NCI-H524 treated with DMSO at 0.1 percent for 48 hours (cell line): ENCODE measurements at regions not wholly inside any gene's neighbourhood (a gene's known extent, or its start where the extent isn't known, plus 50 kb on each side); places are given as distances from the start of the nearest gene placed in this dataset.

Source experiments
- DNase-seq: peaks from one replicate; lab custom pipeline; 2025; lab: John Stamatoyannopoulos, UW

DNA sequence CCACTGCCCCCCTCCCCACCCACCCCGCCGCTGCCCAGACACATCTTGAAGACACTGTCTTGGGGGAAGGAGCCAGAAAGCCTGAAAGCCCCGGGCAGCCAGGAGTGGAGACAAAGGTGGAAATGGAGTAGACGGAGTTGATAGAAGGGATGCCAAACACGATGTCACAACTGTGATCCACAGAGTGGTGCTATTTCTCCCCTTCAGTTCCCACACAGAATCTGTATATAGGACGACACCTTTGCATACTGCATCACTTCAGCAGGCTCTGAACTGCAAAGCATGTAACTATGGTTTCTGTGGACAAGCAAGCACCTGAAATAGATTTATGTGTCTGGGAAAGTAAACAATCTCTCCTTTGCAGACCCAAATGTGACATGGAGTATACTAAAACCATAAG lies 56.4 kb upstream of the F13A1 start:
- DNase-seq = no peak

DNA sequence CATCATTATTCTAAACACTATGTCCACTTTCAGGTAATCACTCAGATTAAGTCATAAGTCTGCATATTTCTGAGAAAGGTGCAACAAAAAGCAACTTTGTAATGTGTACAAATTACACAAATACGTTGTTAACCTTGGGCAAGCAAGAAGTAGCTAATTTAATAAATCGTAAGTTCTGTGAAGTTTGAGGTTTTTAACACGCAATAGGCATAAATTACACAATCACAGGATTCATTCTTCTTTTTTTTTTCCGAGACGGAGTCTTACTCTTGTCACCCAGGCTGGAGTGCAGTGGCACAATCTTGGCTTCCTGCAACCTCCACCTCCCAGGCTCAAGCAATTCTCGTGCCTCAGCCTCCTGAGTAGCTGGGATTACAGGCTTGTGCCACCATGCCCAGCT lies 57.2 kb upstream of the F13A1 start:
- DNase-seq = no peak

DNA sequence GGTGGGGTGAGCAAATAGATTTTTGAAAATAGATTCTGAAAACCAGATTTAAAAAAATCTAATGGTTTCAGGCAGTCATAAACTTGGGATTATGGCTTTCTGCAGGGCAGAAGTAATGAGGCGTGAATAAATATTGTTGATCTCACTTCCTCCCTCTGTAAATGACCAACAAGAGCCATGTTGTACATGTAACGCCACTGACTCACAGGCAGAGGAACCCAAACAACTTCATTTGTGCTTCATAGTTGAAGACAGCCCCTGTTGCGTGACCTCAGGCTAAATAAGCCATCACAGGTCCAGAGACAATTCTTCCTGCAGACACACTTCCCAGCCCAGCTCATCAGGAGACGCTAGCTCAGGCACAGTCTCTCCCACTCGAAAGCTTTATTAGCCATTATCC lies 59.1 kb upstream of the F13A1 start:
- DNase-seq = no peak

DNA sequence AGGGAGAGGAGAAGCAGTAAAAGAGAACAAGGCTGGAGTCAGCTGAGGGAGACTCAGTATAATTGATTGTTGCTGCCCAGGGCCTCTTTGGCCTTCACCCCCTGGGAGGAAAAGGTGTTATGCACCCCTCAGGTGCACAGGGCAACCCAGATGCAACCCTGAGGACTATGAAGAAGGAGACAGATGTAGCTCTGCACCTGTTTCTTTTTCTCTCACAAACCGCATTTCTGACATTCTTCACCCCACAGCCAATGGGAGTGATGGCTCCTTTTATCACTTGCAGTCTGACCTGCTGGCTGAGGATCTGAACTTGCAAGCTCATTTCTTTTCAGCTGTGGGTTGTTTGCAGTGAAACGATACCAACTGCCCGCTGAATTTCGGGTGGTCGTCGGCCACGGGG lies 64.1 kb upstream of the F13A1 start:
- no peak for DNase-seq

DNA sequence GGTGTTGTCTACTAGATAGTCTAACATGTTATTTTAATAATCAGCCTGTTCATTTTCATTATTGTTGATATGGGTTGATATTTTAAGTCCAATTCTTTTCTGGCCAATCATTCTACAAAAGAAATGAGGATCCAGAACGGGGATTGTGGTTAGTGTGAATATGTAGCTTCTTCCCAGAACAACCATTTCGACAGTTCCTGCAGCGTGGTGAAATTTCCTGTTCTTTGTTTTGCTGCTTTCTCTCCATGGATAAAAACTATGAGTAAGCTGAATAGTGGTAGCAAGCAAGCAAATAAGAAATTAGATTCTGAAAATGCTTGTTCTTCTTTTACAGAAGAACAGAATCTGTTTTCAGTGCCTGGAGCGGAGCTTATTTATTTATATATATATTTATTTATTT lies 65.5 kb upstream of the F13A1 start:
- DNase-seq = no peak

DNA sequence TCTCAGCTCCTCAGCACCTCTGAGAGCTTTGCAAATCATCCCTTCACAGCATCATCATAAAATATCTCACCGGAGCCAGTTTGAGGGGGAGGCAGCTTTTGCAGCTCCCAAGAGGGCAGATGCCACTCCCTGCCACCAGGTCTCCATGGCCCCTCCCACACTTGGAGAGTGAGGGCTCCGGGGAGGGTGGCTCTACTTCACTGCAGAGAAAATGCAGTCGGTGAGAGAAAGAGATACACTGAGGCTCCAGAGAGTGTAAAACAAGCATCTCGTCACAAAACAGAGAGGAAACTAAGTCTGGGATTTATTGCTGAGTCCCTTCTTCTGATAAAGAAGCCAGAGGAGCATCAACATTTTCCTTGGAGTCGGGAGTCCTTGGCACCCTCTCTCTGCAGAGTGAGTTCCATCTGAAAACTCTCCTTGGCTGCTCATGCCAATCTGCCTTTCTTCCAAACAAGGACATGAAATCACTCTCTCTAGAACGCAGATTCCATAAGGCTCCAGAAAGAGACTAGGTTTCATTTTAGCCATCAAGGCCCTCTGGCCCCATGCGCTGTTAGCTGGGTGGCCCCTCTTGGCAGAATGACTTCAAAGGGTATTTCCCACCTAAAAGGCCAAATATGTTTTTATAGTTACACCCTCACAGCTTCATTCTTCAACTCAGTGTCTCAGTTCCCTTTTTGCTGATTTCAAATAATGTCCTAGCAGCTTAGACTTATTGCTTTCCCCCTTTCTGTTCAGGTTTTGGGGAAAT lies 70.6 kb upstream of the F13A1 start:
- no peak for DNase-seq

DNA sequence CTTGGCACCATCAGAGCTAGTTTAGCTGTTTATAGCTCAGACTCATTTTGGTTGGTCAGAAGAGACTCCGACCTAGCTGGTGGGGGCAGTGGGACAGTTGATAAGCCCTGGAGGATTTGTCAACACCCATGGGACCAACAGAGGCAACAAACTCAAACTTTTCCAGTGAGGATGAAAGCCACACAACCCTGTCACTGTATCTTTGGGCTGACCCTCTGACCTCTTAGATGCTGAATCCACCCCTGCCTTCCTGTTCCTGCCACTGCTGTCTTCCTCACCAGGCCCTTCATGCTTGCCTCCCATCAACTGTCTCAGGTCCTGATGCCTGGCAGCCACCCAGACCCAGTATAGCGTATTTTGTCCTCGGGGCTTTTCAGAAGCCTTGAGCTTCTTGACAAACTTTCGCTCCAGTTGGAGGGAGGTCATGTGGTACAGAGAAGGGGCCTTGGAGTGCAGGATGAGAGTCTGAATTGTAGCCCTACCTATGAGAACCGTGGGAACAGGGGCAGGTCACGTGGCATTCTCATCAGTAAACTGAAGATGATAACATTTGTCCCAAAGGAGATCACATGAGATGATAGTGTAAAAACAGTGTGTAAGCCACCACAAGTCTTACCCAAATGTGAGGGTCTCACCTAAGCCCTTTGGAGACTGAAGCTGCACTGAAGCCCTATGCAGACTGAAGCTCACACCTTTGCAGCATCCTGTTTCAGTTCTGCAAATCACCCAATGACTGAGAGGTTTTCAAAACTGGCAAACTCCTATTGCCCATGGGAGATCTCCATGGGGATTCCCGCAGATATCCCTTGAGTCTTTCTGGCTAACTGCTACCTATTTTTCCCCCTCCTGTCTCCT lies 72.0 kb upstream of the F13A1 start:
- no peak for DNase-seq

DNA sequence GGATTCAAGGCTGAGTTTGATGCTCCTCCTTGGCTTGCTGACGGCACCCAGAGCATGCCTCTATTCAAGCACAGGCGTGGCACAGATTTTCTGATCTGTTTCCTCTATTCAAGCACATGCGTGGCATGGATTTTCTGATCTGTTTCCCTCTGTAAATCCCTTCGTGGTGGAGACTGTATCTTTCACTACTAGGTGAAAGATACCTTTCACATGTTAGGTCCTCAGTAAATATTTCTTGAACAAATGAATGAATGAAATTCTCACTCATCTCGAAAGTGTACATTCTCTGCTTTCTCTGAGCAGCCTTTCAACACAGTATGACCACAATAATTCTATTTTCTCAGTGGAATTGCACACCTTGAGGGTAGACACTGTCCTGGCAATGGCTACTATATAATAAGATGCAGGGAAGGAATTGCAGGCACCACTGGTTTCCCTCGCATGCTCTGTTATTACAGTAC lies 72.6 kb upstream of the F13A1 start:
- no peak for DNase-seq

DNA sequence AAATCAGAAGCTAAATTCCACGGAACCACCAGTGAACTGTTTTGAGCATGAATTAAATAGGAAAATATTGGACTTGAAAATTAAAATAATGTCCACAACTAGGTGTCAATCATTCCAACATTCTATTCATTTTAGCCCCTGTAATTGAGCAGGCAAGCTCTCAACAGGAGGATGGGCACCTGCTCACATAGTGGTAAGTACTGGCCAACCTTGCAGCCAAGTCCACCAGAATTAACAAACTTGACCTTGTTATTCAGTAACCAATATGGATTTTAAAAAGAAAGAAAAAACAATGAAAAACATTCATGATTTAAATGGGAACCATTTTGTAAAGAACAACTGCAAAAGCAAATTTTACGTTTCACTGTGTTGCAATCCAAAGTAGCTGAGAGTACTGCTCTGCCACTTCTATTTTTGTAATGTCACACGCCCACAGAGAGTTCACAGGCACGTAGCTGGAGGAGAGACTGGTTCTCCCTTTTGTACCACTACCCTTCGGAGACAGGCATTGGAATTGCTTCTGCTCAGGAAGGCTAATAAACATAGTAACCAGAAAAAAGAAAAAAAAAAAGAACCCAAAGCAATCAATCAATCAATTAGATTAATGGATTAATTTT lies 75.2 kb upstream of the F13A1 start:
- no peak for DNase-seq

DNA sequence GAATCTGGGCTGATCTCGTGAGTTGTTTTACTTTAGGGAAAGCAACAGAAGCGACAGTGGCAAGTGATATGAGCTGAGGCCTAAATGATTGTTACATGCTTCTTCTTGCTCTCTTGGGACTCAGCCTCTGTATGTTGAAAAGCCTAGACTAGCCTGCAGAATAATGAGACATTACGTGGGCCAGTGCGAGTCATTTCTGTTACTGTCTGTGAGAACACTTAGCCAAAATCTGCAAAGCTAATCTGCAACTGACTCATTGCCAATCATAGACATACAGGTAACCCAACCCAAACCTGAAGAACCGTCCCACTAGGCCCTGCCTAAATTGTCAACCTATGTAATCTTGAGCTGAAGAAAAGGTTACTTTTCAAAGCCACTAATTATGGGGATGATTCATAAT lies 77.4 kb upstream of the F13A1 start:
- DNase-seq = no peak

DNA sequence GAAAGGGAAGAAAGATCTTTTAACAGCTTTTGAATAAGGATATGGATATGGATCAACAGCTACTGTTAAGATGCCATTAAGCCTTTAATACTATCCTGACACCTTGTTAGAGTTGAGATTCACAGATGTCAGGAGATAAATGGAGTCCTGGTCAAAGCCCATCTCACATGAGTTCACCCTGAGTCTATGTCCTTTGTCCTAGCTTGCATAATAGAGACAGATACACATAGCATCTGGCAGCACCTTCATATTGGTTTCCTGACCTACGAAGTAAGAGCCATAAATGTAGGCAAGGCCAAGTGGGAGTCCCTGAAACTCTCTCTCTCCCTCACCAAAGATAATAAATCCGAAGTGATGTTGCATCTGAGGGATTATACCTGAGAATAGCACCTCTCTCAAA lies 79.1 kb upstream of the F13A1 start:
- DNase-seq = no peak

DNA sequence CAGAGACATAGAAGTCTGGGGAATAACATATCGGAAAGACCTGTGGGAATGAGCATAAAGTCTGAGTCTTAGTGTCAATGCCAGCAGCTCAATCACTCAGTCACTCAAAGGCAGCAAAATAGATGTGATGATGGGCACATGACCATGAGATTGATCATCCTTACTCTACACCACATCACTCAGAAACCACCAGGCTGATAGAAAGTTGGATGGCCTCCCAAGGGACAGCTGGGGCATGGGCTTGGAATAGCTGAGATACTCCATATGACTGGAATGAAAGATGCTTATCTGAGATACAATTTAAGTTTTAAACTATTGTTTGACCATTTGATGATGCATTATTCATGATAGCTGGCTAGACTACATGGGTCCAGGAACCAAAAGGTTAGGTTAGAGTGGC lies 80.9 kb upstream of the F13A1 start:
- no peak for DNase-seq

DNA sequence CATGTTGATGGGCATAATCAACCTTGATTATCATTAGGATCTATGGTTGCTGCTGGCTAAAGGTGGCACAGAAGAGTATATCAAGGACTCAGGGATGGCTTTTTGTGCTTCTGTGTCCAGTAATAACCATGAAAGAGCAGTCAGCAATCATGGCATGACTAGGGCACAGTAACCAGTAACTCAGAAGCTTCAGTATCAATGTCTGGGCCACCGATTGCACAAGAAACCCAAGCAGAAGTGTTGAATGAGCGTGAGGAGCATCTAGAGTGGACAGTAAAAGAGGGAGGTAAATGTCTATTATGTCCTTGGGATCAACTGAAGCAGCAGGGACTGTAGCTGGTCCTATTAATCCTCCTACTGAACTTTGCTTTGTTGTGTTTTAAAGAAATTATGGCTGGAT lies 81.5 kb upstream of the F13A1 start:
- DNase-seq = no peak

DNA sequence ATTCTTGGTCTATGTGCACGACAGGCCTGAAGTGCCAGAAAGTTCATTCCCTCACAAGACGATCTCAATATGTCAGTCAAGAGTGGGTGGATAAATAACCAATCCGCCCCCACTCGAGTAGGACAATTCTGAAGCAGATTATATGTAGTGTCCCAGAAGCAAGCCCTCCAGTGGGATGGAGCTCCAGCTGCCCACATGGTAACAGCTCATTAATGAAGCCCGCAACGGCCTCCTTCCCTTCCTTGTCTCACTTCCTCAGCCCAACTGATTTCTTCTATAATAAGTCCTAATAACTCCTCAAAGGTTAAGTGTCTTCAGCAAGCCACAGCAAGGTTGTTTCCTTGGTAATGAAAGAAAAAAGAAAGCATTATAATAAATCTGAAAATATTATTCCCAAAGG lies 82.1 kb upstream of the F13A1 start:
- no peak for DNase-seq

DNA sequence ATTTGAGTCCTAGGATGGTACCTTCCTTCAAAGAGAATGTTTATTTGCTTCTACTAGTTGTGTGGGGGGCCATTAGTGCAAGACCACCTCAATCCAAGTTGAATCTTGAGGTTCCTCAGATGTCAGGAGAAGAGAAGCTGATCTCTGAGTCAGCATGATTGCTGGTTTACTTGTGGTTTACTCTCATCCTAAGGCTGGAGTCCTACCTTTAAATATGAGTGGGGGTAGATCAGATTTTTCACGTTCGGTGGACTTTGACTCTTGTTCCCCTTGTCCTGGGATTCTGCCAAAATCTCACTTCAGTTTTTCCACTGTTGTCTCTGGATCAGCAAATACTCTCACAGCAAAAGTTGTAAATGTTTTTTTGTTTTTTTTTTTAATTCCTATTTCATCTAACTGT lies 84.6 kb upstream of the F13A1 start:
- no peak for DNase-seq

DNA sequence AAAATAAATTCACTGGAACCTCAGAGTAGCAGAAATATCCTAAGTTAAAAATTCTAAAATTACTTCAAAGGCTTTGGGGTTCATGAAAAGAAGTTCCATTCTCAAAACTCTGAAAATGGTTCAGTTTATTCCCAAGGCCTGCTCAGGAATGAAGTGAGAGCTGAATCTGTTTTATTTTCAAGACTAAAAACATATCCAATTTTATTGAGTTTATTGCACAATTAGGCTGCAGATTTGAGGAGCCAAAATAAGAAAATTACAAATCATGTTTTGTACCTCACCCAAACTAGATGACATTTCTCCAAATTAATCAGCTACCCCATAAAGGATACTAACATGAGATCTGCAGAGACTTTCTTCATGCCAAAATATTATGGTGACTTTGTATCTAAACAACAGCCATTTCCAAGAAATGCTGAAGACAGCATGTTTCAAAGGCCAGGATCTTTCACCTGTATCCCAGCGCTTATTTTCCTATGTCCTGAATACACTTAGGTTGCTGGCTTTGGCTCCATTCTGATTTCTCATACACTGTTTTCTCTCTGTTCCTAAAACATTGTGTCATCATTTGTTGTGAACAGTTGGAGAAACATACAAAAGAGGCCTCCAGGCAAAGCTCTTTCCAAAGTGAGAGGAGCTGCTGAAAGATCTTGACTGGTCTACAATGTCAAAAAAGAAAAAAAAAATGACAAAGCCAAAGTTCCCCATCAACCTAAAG lies 85.7 kb upstream of the F13A1 start:
- no peak for DNase-seq

DNA sequence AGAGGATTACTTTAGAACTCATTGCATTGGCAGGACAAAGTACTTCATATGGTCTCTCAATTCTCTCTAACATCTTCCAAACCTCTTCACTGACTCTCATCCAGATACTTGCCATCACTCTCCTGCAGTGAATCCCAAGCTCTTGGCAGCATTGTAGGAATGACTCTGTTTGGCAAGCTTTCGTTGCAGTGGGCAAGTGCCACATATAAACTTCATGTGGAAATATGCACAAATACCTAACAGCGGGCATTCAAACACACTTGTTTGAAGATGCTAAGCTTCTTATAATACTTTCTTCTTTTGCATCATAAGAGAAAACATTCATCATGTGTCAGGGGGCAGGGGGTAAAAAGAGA lies 86.2 kb upstream of the F13A1 start:
- no peak for DNase-seq

DNA sequence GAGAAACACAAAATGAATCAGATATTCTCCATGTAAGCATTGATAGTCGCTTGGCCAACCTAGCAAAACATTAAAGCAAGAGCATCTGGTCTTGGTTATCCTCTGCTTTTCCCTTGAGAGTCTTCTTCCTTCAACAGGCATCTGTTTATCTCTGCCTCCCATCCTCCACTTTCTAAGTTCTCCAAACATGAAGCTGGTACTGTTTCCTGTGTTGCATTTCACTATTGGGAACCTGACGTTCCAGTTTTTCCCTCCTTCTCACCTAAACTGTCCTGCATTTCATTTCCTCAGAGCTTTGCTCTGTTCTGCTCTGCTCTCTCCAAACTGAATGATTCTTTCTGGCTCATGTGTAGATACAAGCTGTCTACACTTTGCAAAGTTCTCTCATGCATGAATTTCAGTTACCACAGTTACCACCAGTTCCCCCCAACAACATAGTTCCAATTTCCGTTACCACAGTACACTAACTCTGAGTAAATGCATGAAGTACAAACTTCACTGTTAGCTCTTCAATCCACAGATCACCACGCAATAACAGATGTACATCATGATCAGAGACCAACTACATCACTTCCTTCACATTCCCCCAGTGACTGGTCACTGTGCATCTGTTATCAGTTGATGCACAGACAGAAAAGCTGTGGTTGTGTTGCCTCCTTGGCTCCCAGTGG lies 86.7 kb upstream of the F13A1 start:
- no peak for DNase-seq

DNA sequence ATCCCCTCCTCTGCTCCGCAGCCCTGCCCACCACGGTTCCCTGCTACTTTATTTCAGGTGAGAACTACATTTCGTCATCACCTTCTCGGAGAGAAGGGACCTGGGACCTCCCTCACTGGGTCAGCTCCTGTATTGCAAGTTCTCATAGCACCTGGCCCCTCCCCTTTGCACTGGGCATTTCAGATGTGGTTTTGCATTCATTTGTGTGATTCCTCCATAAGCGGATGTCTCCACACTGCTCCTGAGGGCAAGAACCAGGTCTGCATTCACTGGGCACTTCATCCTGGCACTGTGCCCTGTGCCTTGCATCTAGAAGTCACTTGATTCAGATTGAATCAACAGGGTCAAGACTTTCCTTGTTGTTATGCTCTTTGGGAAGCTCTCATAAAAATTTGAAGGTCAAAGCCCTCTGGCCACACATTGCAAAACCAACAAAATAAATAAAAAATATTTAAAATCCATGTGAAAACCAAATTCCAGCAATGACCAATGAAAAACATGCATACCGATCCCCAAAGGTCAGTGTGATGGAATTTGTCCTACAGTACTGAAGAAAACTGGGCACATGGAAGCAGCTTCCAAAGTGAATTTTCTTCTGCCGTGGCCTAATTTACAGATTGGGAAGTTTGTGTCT lies 89.1 kb upstream of the F13A1 start:
- no peak for DNase-seq

DNA sequence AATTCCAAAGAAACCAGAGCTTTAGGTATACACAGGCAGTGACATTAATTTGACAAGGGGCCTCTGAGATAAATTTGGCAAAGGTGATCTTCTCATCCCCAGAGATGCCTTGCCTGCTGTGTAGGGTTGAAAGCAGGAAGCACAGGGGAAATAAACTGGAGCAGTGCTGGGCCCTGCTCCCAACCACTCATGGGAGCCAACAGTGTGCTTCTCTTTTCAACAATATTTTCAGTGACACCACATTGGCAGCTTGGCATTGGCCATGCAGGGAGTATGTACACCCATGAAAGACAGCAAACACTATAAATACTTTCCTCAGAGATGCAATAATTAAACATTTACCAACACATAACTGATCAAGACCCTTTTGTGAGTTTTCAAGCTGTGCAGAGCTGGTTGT lies 90.7 kb upstream of the F13A1 start:
- no peak for DNase-seq

DNA sequence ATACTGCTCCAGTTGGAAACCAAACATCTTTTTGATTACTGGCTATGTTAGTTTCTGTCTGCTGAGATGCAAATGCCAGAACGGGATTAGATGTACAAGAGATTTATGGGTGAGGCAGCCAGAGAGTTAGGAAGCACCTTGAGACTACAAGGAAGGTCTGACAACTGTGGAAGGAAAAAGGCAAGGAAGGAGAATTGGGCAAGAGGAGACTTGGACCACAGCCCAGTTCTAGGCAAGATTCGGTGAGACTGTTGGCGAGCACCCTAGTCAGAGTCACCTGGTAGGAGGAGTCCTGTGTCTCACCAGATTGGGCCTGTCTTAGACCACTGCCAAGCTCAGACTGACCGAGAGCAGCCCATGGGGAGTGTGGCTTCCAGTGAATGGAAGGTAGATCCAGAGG lies 91.8 kb upstream of the F13A1 start:
- DNase-seq = no peak

DNA sequence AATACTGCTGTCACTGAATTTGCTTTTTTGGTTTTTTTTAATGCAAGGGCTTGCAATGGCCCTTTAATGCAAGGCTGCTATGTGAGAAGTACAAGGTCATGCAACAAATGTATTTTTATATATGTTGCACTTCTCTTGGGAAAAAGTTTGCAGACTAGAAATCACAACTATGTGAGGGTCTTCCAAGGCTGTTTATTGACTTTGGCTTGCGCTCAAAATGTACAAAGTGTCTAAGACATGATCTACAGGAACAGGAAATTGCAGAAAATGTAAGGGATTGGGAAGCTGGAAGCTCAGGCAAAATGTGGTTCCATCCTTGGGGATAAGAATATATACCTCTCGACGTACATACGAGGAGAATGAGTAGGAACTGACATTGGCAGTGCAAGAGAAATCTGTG lies 92.2 kb upstream of the F13A1 start:
- no peak for DNase-seq
